ENCODE measurements at regions not wholly inside any gene's neighbourhood (a gene's known extent, or its start where the extent isn't known, plus 50 kb on each side); places are given as distances from the start of the nearest gene placed in this dataset.

- no peak for TF ChIP-seq CBX8 (IDR thresholded peaks at IDR 0.05)
- TF ChIP-seq JUN (IDR thresholded peaks at IDR 0.05), result peak in 1 of 2 experiments; percentile 30; a peak in 1 of 5 replicates
- TF ChIP-seq EP300 (IDR thresholded peaks at IDR 0.05), result peak in 1 of 2 experiments; percentile 63; a peak in 2 of 5 replicates
- TF ChIP-seq RCOR1 (IDR thresholded peaks at IDR 0.05; ENCODE audit: low read depth, low read length), result no peak
- no peak for TF ChIP-seq TP53 (CRISPR knock-in tag; IDR thresholded peaks at IDR 0.05)
- no peak for TF ChIP-seq RFX5 (IDR thresholded peaks at IDR 0.05)
- TF ChIP-seq, protein P1, sequence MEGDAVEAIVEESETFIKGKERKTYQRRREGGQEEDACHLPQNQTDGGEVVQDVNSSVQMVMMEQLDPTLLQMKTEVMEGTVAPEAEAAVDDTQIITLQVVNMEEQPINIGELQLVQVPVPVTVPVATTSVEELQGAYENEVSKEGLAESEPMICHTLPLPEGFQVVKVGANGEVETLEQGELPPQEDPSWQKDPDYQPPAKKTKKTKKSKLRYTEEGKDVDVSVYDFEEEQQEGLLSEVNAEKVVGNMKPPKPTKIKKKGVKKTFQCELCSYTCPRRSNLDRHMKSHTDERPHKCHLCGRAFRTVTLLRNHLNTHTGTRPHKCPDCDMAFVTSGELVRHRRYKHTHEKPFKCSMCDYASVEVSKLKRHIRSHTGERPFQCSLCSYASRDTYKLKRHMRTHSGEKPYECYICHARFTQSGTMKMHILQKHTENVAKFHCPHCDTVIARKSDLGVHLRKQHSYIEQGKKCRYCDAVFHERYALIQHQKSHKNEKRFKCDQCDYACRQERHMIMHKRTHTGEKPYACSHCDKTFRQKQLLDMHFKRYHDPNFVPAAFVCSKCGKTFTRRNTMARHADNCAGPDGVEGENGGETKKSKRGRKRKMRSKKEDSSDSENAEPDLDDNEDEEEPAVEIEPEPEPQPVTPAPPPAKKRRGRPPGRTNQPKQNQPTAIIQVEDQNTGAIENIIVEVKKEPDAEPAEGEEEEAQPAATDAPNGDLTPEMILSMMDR (IDR thresholded peaks at IDR 0.05), result no peak
- no peak for TF ChIP-seq ZNF302 (CRISPR knock-in tag; IDR thresholded peaks at IDR 0.05)
- TF ChIP-seq NPAS2 (CRISPR knock-in tag; IDR thresholded peaks at IDR 0.05; ENCODE audit: borderline replicate concordance), result no peak
- no peak for TF ChIP-seq TFCP2L1 (CRISPR knock-in tag; IDR thresholded peaks at IDR 0.05)
- no peak for TF ChIP-seq HOXB13 (CRISPR knock-in tag; IDR thresholded peaks at IDR 0.05; ENCODE audit: low read depth)
- no peak for TF ChIP-seq PHF8 (IDR thresholded peaks at IDR 0.05; ENCODE audit: borderline replicate concordance, low read depth)
- TF ChIP-seq BHLHE40 (IDR thresholded peaks at IDR 0.05; ENCODE audit: low read depth, low read length), result no peak
- no peak for TF ChIP-seq MAZ (IDR thresholded peaks at IDR 0.05; ENCODE audit: borderline replicate concordance, low read depth, low read length)
- TF ChIP-seq, protein P2, sequence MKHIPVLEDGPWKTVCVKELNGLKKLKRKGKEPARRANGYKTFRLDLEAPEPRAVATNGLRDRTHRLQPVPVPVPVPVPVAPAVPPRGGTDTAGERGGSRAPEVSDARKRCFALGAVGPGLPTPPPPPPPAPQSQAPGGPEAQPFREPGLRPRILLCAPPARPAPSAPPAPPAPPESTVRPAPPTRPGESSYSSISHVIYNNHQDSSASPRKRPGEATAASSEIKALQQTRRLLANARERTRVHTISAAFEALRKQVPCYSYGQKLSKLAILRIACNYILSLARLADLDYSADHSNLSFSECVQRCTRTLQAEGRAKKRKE (CRISPR knock-in tag; IDR thresholded peaks at IDR 0.05; ENCODE audit: low read depth), result no peak
- TF ChIP-seq HOXB5 (CRISPR knock-in tag; IDR thresholded peaks at IDR 0.05), result no peak
- TF ChIP-seq JUNB (IDR thresholded peaks at IDR 0.05), result peak; percentile 38; the same call in 1 of the 2 replicates
- TF ChIP-seq NR3C1 (IDR thresholded peaks at IDR 0.05), result no peak
- no peak for TF ChIP-seq HEYL (CRISPR knock-in tag; IDR thresholded peaks at IDR 0.05)
- no peak for TF ChIP-seq NFE2L2 (conservative IDR thresholded peaks at IDR 0.05; ENCODE audit: low read length)
- no peak for TF ChIP-seq BCL3 (IDR thresholded peaks at IDR 0.05)
- no peak for TF ChIP-seq MAFK (IDR thresholded peaks at IDR 0.05; ENCODE audit: partially characterized antibody)
- TF ChIP-seq FOSL2 (IDR thresholded peaks at IDR 0.05), result 0 out of 2 replicates have a peak, but pooled peaks have one; percentile 11
- peak; percentile 40 for TF ChIP-seq FOSL2 (CRISPR knock-in tag; IDR thresholded peaks at IDR 0.05)
- no peak for TF ChIP-seq ZSCAN20 (CRISPR knock-in tag; IDR thresholded peaks at IDR 0.05)
- TF ChIP-seq, protein P3, sequence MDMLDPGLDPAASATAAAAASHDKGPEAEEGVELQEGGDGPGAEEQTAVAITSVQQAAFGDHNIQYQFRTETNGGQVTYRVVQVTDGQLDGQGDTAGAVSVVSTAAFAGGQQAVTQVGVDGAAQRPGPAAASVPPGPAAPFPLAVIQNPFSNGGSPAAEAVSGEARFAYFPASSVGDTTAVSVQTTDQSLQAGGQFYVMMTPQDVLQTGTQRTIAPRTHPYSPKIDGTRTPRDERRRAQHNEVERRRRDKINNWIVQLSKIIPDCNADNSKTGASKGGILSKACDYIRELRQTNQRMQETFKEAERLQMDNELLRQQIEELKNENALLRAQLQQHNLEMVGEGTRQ (IDR thresholded peaks at IDR 0.05), result no peak
- TF ChIP-seq KDM1A (IDR thresholded peaks at IDR 0.05; ENCODE audit: low read depth), result no peak
- TF ChIP-seq EHF (CRISPR knock-in tag; IDR thresholded peaks at IDR 0.05), result no peak
- TF ChIP-seq, protein P4, sequence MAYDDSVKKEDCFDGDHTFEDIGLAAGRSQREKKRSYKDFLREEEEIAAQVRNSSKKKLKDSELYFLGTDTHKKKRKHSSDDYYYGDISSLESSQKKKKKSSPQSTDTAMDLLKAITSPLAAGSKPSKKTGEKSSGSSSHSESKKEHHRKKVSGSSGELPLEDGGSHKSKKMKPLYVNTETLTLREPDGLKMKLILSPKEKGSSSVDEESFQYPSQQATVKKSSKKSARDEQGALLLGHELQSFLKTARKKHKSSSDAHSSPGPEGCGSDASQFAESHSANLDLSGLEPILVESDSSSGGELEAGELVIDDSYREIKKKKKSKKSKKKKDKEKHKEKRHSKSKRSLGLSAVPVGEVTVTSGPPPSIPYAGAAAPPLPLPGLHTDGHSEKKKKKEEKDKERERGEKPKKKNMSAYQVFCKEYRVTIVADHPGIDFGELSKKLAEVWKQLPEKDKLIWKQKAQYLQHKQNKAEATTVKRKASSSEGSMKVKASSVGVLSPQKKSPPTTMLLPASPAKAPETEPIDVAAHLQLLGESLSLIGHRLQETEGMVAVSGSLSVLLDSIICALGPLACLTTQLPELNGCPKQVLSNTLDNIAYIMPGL (CRISPR knock-in tag; IDR thresholded peaks at IDR 0.05; ENCODE audit: borderline replicate concordance), result no peak
These were observed 213.5 kb upstream of the KRR1 start (continued) for GRCh38 chr12:75724928-75725312.
